Epithelial cell of prostate (primary cell): ENCODE measurements at regions not wholly inside any gene's neighbourhood (a gene's known extent, or its start where the extent isn't known, plus 50 kb on each side); places are given as distances from the start of the nearest gene placed in this dataset.
"Not testable (repeated sequence)": the region's sequence is repeated elsewhere in the genome, so short reads cannot be mapped to it uniquely, and the experiment has no call there.

ENCODE experiments used
- DNase-seq: peaks from one replicate; pipeline ENCODE4 v3.0.0-alpha.2; 2011; ENCODE audit warnings: low read depth, low spot score
- H3K27ac ChIP-seq: fragments of 450-650 bp; 2 replicates; pipeline ENCODE4 v1.5.1; 2017; ENCODE audit warnings: mild to moderate bottlenecking

DNA sequence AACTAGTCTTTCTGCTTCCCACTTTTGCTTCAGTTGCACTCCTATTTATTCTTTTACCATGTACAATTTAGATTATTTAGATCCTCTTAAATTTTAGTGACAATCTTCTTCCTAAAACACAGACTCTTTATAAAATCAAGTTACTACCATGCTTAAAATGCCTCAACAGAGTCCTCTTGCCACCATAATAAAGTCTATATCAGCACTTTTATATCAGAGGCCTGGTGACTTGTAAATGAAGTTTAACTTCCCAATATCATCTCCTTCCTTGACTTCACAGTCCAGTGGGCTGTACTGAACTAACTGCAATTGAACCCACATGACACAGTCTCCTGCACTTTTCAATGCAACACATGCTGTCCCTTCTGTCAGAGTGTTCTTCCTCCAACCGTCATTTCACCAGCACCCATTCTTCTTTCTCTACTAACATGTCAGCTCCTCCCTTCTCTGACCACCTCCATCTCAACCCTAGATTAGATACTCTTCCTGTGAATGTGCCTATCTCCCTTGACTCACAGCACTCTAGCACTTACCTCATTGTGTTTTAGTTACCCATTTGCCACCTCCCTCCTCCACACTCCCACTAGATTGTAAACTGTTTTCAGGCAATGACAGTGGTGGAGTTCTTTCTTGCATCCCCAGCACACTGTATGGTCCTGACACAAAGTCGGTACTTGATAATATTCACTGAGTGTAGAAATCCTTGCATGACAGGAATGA lies 414.9 kb downstream of the SATB2 start:
- no peak overlapping the region for H3K27ac ChIP-seq
- DNase-seq: no peak

DNA sequence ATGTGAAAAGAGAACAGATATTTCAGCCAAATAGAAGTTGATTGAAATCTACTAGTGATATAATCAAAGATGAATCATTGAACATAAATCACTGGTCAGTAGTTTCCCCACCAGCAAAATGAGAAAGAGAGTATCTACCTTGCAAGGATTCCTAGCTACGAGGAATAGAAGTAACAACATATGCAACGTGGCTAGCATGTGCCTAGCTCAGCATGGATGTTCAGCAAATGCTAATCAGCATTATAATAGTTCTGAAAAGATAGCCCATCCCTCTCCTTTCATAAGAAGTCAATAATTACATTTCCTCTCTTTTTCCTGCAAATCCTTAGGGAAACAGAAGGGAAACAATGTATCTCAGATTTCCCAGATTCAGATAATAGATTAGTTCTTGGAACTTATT lies 417.2 kb downstream of the SATB2 start:
- H3K27ac ChIP-seq: no peak overlapping the region
- no peak for DNase-seq

DNA sequence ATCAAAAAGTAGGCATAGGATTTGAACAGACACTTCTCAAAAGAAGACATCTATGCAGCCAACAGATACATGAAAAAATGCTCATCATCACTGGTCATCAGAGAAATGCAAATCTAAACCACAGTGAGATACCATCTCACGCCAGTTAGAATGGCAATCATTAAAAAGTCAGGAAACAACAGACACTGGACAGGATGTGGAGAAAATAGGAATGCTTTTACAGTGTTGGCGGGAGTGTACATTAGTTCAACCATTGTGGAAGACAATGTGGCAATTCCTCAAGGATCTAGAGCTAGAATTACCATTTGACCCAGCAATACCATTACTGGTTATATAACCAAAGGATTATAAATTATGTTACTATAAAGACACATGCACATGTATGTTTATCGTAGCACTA lies 424.0 kb downstream of the SATB2 start:
- DNase-seq, H3K27ac ChIP-seq: not testable (repeated sequence)

DNA sequence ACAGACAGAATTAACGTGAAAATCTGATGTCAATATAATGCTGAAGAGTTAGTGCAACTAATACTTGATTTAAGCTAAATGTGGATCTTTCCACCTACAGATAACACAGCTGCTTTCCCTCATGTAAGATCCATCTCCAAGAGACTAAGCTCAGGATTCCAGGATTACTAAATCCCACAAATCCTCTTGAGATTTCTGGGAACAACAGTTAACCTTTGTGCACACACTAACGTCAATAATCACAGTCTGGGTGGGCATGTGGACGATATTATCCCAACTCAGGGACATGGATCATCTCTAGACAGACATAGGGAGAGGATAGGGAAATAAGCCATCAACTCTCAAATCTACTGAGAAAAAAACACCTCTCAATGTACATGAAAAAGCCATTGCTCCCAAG lies 432.6 kb downstream of the SATB2 start:
- DNase-seq: no peak
- no peak overlapping the region for H3K27ac ChIP-seq

DNA sequence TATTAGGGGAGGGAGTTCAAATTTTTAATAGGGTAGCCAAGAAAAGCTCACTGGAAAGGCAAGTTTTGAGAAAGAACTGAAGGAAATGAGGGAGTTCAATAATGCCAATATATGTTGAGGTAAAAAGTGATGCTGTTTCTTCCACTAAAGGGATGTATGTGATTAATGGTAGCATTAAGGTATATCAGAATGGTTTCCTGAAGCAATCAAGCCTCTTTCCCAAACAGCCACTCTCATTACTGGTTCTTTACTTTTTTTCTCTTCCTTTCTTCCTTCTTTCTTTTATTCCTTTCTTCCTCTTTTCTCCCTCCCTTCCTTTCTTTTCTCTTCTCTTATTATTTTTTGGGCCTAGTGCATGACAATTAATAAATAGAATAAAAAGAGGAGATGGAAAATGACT lies 433.5 kb downstream of the SATB2 start:
- no peak for DNase-seq
- no peak overlapping the region for H3K27ac ChIP-seq

DNA sequence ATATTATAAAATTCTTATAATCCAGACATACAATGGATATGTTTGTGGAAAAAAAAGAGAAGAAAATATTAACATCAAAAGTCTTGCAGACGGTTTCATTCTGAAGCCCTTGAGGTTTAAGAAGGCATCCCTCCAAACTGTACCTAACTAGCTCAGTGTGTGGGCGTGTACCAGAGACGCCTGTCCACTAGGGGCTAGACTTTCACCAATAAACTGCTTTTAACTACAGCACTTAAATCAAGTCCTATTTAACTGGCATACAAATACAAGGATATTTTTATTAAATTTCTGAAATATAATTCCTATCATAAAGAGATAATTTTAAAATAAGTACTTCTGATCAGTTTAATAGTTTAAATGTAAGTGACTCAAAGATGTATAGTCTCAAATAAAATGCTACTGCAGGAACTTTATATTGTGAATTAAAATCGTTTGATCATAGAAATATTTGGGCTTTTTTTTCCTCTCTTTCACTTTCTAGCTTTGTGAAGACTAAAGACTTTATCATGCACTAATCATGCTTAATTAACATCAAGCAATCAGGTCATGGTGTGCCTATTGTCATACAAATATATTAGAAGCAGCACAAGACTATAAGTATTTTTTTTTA lies 437.7 kb downstream of the SATB2 start:
- DNase-seq: no peak
- H3K27ac ChIP-seq: no peak overlapping the region

DNA sequence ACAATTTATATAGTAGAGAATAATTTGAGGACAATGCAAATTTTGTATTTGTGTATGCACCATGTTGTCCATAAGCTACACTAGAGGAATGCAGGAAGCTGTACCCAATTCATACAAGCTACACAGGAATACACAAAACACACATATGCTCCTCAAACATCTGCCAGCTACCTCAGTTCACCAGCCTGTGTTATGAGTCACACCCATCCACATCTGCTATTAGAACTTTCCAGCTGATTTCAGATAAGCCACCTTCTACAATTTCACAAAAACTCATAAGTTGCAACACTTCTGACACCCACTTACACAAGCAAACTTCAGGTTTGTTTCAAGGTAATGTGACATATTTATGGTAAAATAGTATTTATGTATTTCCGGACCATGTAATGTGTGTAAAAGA lies 438.9 kb downstream of the SATB2 start:
- H3K27ac ChIP-seq: no peak overlapping the region
- DNase-seq: no peak

DNA sequence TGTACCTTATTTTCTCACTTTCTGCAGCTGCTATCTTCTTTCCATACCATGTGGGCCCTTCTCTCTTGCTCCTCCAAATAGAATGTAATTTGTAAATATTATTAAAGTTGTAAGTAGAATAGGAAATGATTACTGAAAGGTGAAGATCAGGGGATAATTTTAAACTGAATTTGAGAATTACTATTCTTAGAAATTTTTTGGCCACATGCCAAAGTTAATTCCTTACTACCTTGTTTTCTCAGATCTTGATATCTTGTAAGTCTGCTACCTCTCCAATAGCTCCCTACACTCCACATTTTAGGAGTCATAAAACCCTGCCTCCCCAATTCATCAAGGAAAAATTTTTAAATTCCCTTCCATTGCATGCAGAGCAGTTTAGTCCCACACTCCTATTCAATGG lies 442.7 kb downstream of the SATB2 start:
- DNase-seq: no peak
- H3K27ac ChIP-seq: no peak overlapping the region

DNA sequence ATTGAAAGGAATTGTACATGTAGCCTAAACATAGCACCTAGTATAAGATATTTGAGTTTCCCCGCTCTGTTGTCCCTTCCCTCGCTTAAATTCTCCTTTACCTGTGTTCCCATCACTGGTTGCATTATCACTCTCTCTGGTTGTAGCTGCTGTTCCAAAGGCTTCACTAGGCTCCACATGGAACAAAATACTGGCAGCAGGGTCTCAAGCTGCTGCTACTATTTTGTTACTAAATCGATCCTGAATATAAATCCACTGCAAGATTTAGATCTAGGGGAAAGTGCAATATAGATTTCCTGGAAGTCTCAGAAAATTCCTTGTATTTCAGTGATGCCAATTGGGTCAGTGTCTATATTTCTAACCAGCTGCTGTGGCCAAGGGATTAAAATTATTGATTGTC lies 443.5 kb downstream of the SATB2 start:
- no peak overlapping the region for H3K27ac ChIP-seq
- DNase-seq: no peak

DNA sequence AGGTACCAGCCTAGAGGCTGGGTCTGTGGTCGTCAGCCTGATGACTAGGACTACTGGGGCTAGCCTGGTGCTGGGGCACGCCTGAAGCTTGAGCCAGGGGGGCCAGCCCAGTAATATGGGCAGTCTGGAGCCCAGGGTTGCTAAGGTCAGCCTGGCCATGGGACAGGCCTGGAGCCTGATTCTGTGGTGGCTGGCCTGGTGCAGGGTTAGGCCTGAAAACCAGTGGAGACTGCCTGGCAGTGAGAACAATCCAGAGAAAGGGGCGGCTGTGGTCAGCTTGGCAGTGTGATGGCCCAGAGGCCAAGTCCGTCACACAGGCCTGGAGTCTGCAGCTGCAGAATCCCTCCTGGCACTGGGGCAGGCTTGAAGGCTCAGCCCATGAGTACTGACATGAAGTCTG lies 445.8 kb downstream of the SATB2 start:
- DNase-seq: no peak
- H3K27ac ChIP-seq: no peak overlapping the region

DNA sequence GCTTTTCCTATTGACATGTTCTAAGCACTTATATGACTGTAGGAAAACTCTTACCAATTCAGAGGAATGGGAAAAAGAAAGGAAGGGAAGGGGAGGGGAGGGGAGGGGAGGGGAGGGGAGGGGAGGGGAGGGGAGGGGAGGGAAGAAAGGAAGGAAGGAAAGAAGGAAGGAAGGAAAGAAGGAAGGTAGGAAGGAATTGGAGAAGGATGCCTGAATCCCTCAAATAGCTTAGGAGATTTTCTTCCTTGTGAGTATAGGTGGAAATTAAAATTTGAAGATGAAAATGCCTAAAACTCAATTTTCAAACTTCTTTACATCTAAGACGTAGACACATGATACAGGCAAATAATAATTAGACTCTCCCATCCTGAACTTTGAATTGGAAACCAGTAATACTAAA lies 463.1 kb downstream of the SATB2 start:
- H3K27ac ChIP-seq: no peak overlapping the region
- DNase-seq: no peak

DNA sequence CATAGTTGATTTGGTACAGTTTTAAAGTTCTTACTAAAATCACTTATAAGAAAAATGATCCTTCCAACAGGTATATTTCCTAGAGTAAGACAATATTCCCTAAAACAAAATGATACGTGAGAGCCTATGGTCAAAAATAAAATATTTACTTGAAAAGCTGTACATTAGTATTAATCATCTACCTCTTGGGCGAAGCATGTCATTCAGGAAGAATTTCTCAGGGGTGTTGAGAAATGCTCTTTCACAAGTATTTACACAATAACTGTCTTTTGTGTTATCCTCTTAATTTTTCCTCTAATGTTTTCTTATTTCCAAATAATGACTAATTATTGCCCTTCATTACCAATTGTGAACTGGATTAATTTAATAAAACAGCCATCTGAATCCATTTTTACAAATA lies 466.3 kb downstream of the SATB2 start:
- DNase-seq: no peak
- H3K27ac ChIP-seq: no peak overlapping the region

DNA sequence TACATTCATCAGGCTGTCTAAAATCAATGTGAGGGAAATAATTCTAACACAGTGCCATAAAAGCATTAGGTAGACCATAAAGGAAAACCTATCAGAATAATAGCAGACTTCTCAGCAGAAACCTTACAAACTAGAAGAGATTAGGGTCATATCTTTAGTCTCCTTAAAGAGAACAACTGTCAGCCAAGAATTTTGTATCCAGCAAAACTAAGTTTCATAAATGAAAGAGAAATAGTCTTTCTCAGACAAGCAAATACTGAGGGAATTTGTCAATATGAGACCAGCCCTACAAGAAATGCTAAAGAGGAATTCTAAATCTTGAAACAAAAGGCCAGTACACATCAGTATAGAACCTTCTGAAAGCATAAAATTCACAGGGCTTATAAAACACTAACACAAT lies 482.0 kb downstream of the SATB2 start:
- no peak overlapping the region for H3K27ac ChIP-seq
- DNase-seq: no peak

DNA sequence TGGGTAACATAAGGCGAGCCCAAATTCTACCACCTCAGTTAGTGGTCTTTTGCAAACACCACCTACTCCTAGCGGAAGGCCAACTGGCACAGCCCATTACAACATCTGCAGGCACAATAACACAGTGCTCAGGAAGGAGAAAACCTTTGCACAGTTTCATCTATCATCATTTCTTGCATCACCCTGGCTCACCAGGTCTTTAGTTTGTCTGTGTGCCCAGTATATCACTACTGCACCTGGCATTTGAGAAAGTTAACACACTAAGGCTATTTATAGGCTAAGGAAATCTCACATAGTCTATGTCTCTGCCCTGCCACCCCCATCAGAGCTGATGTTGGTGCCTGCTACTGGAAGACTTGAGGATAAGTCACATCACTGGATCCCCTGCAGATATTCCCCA lies 484.0 kb downstream of the SATB2 start:
- DNase-seq: no peak

DNA sequence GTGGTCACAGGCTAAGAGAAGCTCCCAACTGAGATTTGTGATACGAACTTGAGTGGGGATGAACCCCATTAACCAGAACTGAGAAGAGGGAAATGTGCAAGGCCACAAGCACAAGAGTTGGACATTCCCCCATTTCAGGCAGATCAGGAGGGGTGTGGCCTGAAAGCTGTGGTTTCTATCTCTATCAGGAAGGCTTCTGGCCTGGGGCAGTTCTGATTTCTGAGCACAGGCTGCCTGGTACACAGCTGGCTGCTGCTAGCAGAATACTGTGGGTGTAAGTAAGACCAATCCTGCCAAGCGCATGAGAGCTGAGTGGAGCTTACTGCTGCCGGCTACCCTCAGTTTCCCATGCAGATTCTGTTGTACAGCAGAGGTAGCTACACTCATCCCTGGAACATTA lies 484.6 kb downstream of the SATB2 start:
- H3K27ac ChIP-seq: no peak overlapping the region
- DNase-seq: no peak

More for the DNA sequence above, 484.0 kb downstream of the SATB2 start:
- H3K27ac ChIP-seq: no peak overlapping the region

DNA sequence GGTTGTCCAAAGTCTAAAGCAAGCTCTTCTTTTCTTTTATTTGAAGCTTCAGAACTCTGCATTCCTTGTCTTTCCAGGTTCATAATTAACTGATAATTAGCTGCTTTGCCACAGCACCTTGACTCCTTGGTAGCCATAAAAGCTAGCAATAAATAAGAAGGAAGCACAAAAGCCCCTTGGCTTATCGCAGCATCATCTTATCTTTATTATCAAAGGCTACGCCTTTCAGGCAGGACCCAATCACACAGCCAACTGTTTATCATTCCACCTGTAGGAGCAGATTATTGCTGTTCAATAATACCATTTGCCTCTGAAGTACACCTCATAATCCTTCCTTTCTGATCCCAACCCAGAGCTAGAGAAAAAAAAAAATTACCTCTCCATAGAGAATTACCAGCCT lies 489.2 kb downstream of the SATB2 start:
- no peak overlapping the region for H3K27ac ChIP-seq
- no peak for DNase-seq

DNA sequence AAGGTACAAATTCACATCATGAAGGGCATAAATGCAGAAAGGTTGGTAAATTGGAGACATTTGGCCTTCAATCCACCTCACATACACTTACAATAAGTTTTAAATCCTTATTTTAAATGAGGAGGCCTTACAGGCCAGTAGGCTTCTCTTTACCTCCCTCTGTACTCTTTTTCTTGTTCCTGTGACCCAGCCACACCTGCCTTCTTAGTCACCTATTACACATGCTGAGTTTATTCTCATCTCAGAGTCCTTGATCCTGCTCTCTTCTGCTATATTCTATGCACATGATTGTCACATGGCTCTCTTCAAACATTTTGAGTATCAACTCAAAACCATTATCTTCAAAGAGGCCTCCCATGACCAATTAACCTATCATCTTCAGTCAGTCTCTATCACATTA lies 491.5 kb downstream of the SATB2 start:
- peak; percentile 16 for DNase-seq
- peak overlapping the region; percentile 57 for H3K27ac ChIP-seq

DNA sequence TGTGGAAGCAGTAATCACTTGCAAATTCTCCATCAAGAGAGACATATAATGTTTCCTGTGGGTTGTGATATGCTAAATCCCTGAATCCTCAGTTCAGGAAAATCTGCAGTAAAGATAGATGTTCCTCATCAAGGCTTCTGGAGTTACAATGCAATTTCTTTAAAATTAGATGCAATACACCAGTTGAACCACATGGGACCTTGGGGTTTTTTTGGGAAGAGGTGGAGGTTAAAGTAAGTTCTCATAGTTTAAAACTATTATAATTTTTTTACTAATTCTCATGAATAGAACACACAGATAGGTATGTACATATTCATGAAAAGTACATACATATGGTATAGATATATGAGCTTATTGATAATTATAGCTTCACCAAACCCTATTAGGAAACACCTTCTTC lies 496.2 kb downstream of the SATB2 start:
- H3K27ac ChIP-seq: no peak overlapping the region
- DNase-seq: no peak

DNA sequence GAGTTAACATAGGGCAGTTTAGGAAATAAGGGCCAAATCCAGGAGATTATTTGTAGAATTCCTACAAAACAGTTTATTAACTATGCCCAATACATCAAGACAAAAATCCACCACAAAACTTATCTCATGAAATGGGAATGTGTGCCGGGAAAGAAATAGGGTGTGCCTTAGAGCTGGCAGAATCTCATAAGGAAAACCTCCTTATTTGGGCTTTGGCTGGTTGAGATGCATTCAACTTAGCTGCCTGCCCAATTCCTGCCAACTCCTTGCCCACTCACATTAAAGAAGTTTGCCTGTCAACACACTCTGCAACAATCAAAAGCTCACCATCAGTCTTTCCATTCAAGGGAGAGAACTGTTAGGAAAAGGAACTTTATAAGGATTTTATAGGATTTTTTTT lies 500.6 kb downstream of the SATB2 start:
- no peak overlapping the region for H3K27ac ChIP-seq
- no peak for DNase-seq

DNA sequence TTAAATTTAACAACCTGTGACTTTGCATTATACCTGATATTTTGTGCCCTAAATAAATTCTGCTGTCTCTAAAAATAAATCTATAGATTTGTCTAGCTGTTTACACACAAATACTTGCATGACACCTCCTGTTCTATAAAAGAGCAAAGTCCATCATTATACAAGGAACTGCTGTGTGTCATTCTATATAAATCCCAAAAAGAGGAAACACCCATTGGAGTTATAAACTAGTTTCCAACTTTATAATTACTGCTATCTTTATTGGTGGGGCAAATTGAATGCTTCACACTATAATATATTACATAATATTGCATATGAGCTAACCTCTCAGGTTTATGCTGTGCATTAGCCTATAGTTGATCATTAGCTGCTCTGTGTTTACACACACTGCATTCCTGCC lies 504.4 kb downstream of the SATB2 start:
- H3K27ac ChIP-seq: no peak overlapping the region
- DNase-seq: no peak

DNA sequence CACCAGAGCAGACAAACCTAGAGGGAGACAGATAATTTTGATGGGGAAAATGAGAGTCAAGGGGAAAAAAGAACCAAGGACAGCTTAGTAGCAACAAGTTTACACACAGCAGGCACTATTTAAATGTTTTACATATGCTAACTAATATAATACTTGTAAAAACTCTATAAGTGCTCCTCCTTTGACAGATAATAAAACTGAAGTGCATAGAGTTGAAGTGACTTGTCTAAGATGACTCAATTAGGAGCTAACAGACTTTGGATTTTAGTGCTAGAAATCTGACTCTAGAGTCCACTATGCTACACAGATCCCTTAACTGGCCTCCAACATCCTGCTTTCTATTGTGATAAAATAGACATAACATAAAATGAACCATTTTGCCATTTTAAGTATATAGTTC lies 506.9 kb downstream of the SATB2 start:
- no peak for DNase-seq

DNA sequence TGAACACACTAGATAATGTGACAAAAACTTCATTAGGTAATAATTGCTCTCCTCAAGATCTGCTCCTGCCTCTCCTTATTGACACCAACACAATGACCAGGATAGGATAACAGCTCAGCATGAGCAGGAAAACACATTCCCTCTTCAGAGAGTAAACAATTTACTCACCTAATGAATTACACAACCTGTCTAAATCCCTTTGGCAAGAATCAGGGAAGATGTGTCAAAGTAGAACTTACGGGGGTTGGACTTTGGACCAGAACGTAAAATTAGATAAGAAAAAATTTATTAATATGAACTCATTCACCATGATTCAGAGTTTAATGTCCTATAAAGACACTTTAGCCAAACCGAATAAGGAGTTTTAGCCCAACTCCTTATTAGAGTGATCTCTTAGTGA lies 512.2 kb downstream of the SATB2 start:
- no peak for DNase-seq

More for the DNA sequence above, 506.9 kb downstream of the SATB2 start:
- no peak overlapping the region for H3K27ac ChIP-seq

More for the DNA sequence above, 512.2 kb downstream of the SATB2 start:
- H3K27ac ChIP-seq: no peak overlapping the region
